Loucy (cell line): ENCODE measurements at regions not wholly inside any gene's neighbourhood (a gene's known extent, or its start where the extent isn't known, plus 50 kb on each side); places are given as distances from the start of the nearest gene placed in this dataset.
"Not testable (repeated sequence)": the region's sequence is repeated elsewhere in the genome, so short reads cannot be mapped to it uniquely, and the experiment has no call there.

ENCODE experiments used
- H2AFZ ChIP-seq: fragments of 200-600 bp; sonication (generic); 2 replicates; pipeline ENCODE4 v1.6.0; 2016; ENCODE audit warnings: antibody characterized with exemption, mild to moderate bottlenecking, low read length, moderate library complexity
- H3F3A ChIP-seq: fragments of 200-600 bp; 2 replicates; pipeline ENCODE4 v1.6.0; 2016; ENCODE audit warnings: antibody characterized with exemption, low read depth, mild to moderate bottlenecking
- H3K27me3 ChIP-seq: fragments of 200-600 bp; sonication (generic); 2 replicates; pipeline ENCODE4 v1.6.1; 2014; ENCODE audit warnings: low read length, mild to moderate bottlenecking; ENCODE audit not compliant: insufficient read depth, poor library complexity, severe bottlenecking
- H3K36me3 ChIP-seq: fragments of 200-600 bp; sonication (generic); 2 replicates; pipeline ENCODE4 v1.6.1; 2016; ENCODE audit warnings: low read length; ENCODE audit not compliant: insufficient read depth
- H3K4me1 ChIP-seq: fragments of 200-600 bp; sonication (generic); 2 replicates; pipeline ENCODE4 v1.5.1; 2014; ENCODE audit warnings: low read length, mild to moderate bottlenecking; ENCODE audit not compliant: insufficient read depth, poor library complexity, severe bottlenecking
- H3K4me2 ChIP-seq: fragments of 200-600 bp; sonication (generic); 2 replicates; pipeline ENCODE4 v1.6.0; 2014; ENCODE audit warnings: antibody characterized with exemption, low read length, low read depth, mild to moderate bottlenecking; ENCODE audit not compliant: poor library complexity, severe bottlenecking
- H3K4me3 ChIP-seq: fragments of 200-600 bp; sonication (generic); 2 replicates; pipeline ENCODE4 v1.5.1; 2014; ENCODE audit warnings: low read length, mild to moderate bottlenecking, mixed read lengths; ENCODE audit not compliant: poor library complexity, severe bottlenecking
- H3K79me2 ChIP-seq: fragments of 200-600 bp; sonication (generic); 2 replicates; pipeline ENCODE4 v1.6.1; 2014; ENCODE audit warnings: low read length; ENCODE audit not compliant: insufficient read depth
- H3K9ac ChIP-seq: fragments of 200-600 bp; sonication (generic); 2 replicates; pipeline ENCODE4 v1.6.0; 2014; ENCODE audit warnings: mild to moderate bottlenecking, low read depth, low read length, moderate library complexity; ENCODE audit not compliant: poor library complexity, severe bottlenecking
- H3K9me2 ChIP-seq: fragments of 200-600 bp; sonication (generic); replicated peaks from 2 replicates; pipeline ENCODE4 v1.6.1; 2016; ENCODE audit warnings: low read depth, low read length, mixed read lengths
- H3K9me3 ChIP-seq: fragments of 200-600 bp; sonication (generic); 2 replicates; pipeline ENCODE4 v1.6.1; 2014; ENCODE audit warnings: mild to moderate bottlenecking, antibody characterized with exemption, low read length, low read depth; ENCODE audit not compliant: insufficient read depth
- H4K20me1 ChIP-seq: fragments of 200-600 bp; sonication (generic); 2 replicates; pipeline ENCODE4 v1.6.0; 2014; ENCODE audit warnings: antibody characterized with exemption, low read length, mild to moderate bottlenecking; ENCODE audit not compliant: insufficient read depth, poor library complexity, severe bottlenecking
- EZH2phosphoT487 ChIP-seq: fragments of 200-600 bp; IDR thresholded peaks from 2 replicates; pipeline ENCODE4 v1.6.1; 2018; ENCODE audit warnings: antibody characterized with exemption, mild to moderate bottlenecking, moderate library complexity, borderline replicate concordance
- TF ChIP-seq, protein P1 (sequence below): fragments of 200-600 bp; sonication (generic); conservative IDR thresholded peaks from 2 replicates; pipeline ENCODE4 v1.5.1; 2014; ENCODE audit warnings: mild to moderate bottlenecking, antibody characterized with exemption, low read length

DNA sequence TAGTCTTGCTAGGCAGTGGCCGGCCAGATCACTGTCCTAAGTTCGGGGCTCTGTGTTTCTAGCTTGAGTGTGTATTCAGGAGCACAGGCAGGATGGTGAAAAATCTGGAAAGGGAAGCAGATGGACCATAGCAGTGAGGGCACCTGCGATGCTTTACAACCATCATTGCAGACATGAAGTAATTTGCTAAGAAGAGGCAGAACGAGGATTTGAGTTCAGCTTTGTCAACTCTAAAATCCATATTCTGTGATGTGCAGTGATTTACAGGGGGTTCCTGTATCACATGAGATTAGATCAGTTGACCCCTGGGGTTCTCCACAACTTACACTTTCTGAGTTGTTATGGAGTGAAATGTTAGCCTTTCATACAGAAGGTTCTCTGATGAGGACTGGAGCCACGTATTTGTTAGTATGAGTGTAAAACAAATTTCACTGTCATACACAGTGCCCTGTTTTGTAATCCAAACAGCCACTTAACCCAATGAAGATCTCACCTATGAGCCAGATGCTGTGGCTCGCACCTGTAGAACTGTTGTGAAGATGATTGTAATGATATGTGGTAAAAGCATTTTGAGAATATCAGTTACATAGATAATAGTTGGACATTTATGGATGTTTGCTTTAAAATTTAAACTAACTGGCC is 173.0 kb upstream of the VKORC1L1 start:
- H3K4me1 ChIP-seq, H3K4me3 ChIP-seq, H3K79me2 ChIP-seq, H3K27me3 ChIP-seq, H3K4me2 ChIP-seq, H4K20me1 ChIP-seq, H3K9me3 ChIP-seq, H3K36me3 ChIP-seq, H2AFZ ChIP-seq, H3F3A ChIP-seq, H3K9ac ChIP-seq, H3K9me2 ChIP-seq: not testable (repeated sequence)

DNA sequence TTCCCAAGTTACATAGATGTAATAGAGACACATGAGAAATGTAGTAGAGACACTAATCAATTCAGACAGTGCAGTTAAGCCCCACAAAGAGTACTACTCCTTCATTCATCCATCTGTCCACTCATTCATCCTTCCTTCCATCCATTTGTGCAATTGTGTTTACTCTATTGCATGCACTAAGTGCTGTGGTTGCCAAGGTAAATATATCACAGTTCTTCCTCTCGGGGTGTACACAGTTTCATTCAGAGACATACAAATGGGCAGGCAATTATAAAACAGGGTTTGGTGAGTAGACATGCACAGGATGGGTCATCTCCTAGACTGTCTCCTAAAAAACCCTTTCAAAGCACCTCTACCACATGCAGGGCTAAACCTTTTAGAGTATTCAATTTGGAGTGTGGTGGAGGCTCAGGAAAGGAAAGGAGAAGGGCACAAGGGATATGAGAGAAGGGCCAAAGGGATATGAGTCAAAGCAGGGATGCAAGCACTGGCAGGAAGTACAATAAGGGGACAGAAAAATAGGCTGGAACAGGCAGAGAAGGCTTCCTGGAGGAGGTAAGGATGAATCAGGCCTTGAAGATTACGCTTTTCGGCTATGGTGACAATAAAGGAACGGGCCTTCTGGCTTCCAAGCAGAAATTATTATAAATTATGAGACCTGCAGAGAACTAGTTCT is 153.6 kb upstream of the VKORC1L1 start:
- not testable (repeated sequence) for H3K36me3 ChIP-seq, H3K4me1 ChIP-seq, H3K79me2 ChIP-seq, H3K9ac ChIP-seq, H3K4me3 ChIP-seq, H3K4me2 ChIP-seq, H2AFZ ChIP-seq, H4K20me1 ChIP-seq, H3F3A ChIP-seq, H3K9me3 ChIP-seq, H3K9me2 ChIP-seq, H3K27me3 ChIP-seq

DNA sequence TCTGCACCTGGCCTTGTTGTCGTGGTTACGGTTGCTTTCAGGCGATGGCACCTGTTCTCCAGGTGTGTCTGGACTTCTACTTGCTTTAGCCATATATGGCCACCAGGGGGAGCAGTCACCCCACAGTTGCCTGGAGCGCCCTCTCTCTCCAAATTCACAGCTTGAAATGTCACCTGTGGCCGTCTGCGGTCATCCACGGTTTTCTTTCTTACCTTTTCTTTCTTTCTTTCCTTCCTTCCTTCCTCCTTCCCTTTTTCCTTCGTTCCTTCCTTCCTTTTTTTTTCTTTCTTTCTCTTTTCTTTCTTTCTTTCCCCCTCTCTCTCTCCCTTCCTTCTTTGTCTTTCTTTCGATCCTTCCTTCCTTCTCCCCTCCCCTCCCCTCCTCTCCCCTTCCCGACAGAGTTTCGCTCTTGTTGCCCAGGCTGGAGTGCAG is 150.5 kb upstream of the VKORC1L1 start:
- H3K9me2 ChIP-seq: no peaks in the 10 kb centered on the region
- H3K4me2 ChIP-seq: no peak overlapping the region
- no peaks in the 10 kb centered on the region for H3K79me2 ChIP-seq
- H4K20me1 ChIP-seq: no peaks in the 10 kb centered on the region
- no peak overlapping the region for H3K4me3 ChIP-seq
- H3K27me3 ChIP-seq: no peaks in the 10 kb centered on the region
- no peaks in the 10 kb centered on the region for H3K4me1 ChIP-seq
- H2AFZ ChIP-seq: no peak overlapping the region
- TF ChIP-seq, protein P1, sequence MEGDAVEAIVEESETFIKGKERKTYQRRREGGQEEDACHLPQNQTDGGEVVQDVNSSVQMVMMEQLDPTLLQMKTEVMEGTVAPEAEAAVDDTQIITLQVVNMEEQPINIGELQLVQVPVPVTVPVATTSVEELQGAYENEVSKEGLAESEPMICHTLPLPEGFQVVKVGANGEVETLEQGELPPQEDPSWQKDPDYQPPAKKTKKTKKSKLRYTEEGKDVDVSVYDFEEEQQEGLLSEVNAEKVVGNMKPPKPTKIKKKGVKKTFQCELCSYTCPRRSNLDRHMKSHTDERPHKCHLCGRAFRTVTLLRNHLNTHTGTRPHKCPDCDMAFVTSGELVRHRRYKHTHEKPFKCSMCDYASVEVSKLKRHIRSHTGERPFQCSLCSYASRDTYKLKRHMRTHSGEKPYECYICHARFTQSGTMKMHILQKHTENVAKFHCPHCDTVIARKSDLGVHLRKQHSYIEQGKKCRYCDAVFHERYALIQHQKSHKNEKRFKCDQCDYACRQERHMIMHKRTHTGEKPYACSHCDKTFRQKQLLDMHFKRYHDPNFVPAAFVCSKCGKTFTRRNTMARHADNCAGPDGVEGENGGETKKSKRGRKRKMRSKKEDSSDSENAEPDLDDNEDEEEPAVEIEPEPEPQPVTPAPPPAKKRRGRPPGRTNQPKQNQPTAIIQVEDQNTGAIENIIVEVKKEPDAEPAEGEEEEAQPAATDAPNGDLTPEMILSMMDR: peak; percentile 91
- no peak for TF ChIP-seq EZH2phosphoT487
- no peaks in the 10 kb centered on the region for H3K9me3 ChIP-seq
- no peaks in the 10 kb centered on the region for H3K36me3 ChIP-seq
- H3K9ac ChIP-seq: no peak overlapping the region
- no peaks in the 10 kb centered on the region for H3F3A ChIP-seq

DNA sequence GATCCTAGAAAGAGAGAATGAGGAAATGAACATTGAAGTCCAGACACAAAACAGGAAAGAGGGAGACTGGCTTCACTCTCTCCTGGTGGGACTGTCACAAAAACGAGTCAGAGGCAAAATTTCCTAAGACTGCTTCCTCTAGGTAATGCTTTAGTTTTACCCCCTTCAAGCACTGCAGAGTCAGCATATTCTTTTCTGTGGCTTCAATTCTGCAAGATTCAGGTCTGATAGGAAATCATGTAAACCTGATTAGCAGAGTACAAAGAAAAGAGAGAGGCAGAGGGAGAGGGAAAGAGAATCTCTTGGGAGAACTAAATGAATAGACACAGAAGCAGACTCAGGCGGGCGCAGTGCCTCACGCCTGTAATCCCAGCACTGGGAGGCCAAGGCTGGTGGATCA is 145.7 kb upstream of the VKORC1L1 start:
- not testable (repeated sequence) for H2AFZ ChIP-seq

More for the DNA sequence above, 145.7 kb upstream of the VKORC1L1 start:
- not testable (repeated sequence) for H3K79me2 ChIP-seq, H4K20me1 ChIP-seq, H3K36me3 ChIP-seq, H3K9ac ChIP-seq, H3K4me3 ChIP-seq, H3K27me3 ChIP-seq, H3K4me1 ChIP-seq, H3F3A ChIP-seq, H3K4me2 ChIP-seq, H3K9me3 ChIP-seq, H3K9me2 ChIP-seq
